ENCODE measurements at regions not wholly inside any gene's neighbourhood (a gene's known extent, or its start where the extent isn't known, plus 50 kb on each side); places are given as distances from the start of the nearest gene placed in this dataset.
"Not testable (repeated sequence)": the region's sequence is repeated elsewhere in the genome, so short reads cannot be mapped to it uniquely, and the experiment has no call there.

- H4K20me1 ChIP-seq (ENCODE audit: insufficient read depth, low read length); H2AFZ ChIP-seq (ENCODE audit: low read depth, low read length); H3K4me2 ChIP-seq (ENCODE audit: low read length); H3K9ac ChIP-seq (ENCODE audit: low read length); H3K36me3 ChIP-seq (replicated peaks; ENCODE audit: low read depth, low read length); H3K79me2 ChIP-seq (ENCODE audit: low read length); H3K4me3 ChIP-seq (ENCODE audit: low read length); H3K4me1 ChIP-seq (ENCODE audit: low read length); H3K27me3 ChIP-seq (ENCODE audit: low read depth, low read length); H3K9me3 ChIP-seq (ENCODE audit: insufficient read depth, low read length); H3K27ac ChIP-seq (ENCODE audit: low read length): not testable (repeated sequence)
Observed at GRCh38 chr2:91573018-91573417, 2881.5 kb downstream of the RPIA start.

GRCh38 chr2:91573755-91574154, 2882.3 kb downstream of the RPIA start:
- H2AFZ ChIP-seq (ENCODE audit: low read depth, low read length); H3K4me2 ChIP-seq (ENCODE audit: low read length); H4K20me1 ChIP-seq (ENCODE audit: insufficient read depth, low read length); H3K79me2 ChIP-seq (ENCODE audit: low read length); H3K4me1 ChIP-seq (ENCODE audit: low read length); H3K4me3 ChIP-seq (ENCODE audit: low read length); H3K9ac ChIP-seq (ENCODE audit: low read length); H3K27me3 ChIP-seq (ENCODE audit: low read depth, low read length); H3K36me3 ChIP-seq (replicated peaks; ENCODE audit: low read depth, low read length); H3K9me3 ChIP-seq (ENCODE audit: insufficient read depth, low read length); H3K27ac ChIP-seq (ENCODE audit: low read length): not testable (repeated sequence)

- H3K4me2 ChIP-seq (ENCODE audit: low read length); H3K9ac ChIP-seq (ENCODE audit: low read length); H3K27ac ChIP-seq (ENCODE audit: low read length); H3K79me2 ChIP-seq (ENCODE audit: low read length); H3K4me1 ChIP-seq (ENCODE audit: low read length); H3K9me3 ChIP-seq (ENCODE audit: insufficient read depth, low read length); H3K27me3 ChIP-seq (ENCODE audit: low read depth, low read length); H2AFZ ChIP-seq (ENCODE audit: low read depth, low read length); H4K20me1 ChIP-seq (ENCODE audit: insufficient read depth, low read length); H3K4me3 ChIP-seq (ENCODE audit: low read length); H3K36me3 ChIP-seq (replicated peaks; ENCODE audit: low read depth, low read length): not testable (repeated sequence)
Observed at GRCh38 chr2:91574255-91574654, 2882.8 kb downstream of the RPIA start.

GRCh38 chr2:91575701-91576100, 2884.2 kb downstream of the RPIA start:
- not testable (repeated sequence) for H2AFZ ChIP-seq (ENCODE audit: low read depth, low read length); H3K4me1 ChIP-seq (ENCODE audit: low read length); H3K9me3 ChIP-seq (ENCODE audit: insufficient read depth, low read length); H3K27me3 ChIP-seq (ENCODE audit: low read depth, low read length); H3K79me2 ChIP-seq (ENCODE audit: low read length); H3K4me3 ChIP-seq (ENCODE audit: low read length); H3K9ac ChIP-seq (ENCODE audit: low read length); H3K27ac ChIP-seq (ENCODE audit: low read length); H3K36me3 ChIP-seq (replicated peaks; ENCODE audit: low read depth, low read length); H4K20me1 ChIP-seq (ENCODE audit: insufficient read depth, low read length); H3K4me2 ChIP-seq (ENCODE audit: low read length)

- not testable (repeated sequence) for H3K9me3 ChIP-seq (ENCODE audit: insufficient read depth, low read length); H3K9ac ChIP-seq (ENCODE audit: low read length); H3K27me3 ChIP-seq (ENCODE audit: low read depth, low read length); H3K36me3 ChIP-seq (replicated peaks; ENCODE audit: low read depth, low read length); H3K4me1 ChIP-seq (ENCODE audit: low read length); H3K27ac ChIP-seq (ENCODE audit: low read length); H3K4me3 ChIP-seq (ENCODE audit: low read length); H4K20me1 ChIP-seq (ENCODE audit: insufficient read depth, low read length); H3K4me2 ChIP-seq (ENCODE audit: low read length); H2AFZ ChIP-seq (ENCODE audit: low read depth, low read length); H3K79me2 ChIP-seq (ENCODE audit: low read length)
Observed at GRCh38 chr2:91577406-91577805, 2885.9 kb downstream of the RPIA start.

- not testable (repeated sequence) for H3K4me2 ChIP-seq (ENCODE audit: low read length); H3K27me3 ChIP-seq (ENCODE audit: low read depth, low read length); H3K9me3 ChIP-seq (ENCODE audit: insufficient read depth, low read length); H3K4me1 ChIP-seq (ENCODE audit: low read length); H3K4me3 ChIP-seq (ENCODE audit: low read length); H4K20me1 ChIP-seq (ENCODE audit: insufficient read depth, low read length); H3K27ac ChIP-seq (ENCODE audit: low read length); H3K79me2 ChIP-seq (ENCODE audit: low read length); H2AFZ ChIP-seq (ENCODE audit: low read depth, low read length); H3K36me3 ChIP-seq (replicated peaks; ENCODE audit: low read depth, low read length); H3K9ac ChIP-seq (ENCODE audit: low read length)
Observed at GRCh38 chr2:91578678-91579077, 2887.2 kb downstream of the RPIA start.

- not testable (repeated sequence) for H3K79me2 ChIP-seq (ENCODE audit: low read length); H3K9me3 ChIP-seq (ENCODE audit: insufficient read depth, low read length); H2AFZ ChIP-seq (ENCODE audit: low read depth, low read length); H3K27ac ChIP-seq (ENCODE audit: low read length); H3K27me3 ChIP-seq (ENCODE audit: low read depth, low read length); H3K4me3 ChIP-seq (ENCODE audit: low read length); H3K9ac ChIP-seq (ENCODE audit: low read length); H3K36me3 ChIP-seq (replicated peaks; ENCODE audit: low read depth, low read length); H3K4me1 ChIP-seq (ENCODE audit: low read length); H4K20me1 ChIP-seq (ENCODE audit: insufficient read depth, low read length); H3K4me2 ChIP-seq (ENCODE audit: low read length)
Observed at GRCh38 chr2:91579555-91579954, 2888.1 kb downstream of the RPIA start.

- not testable (repeated sequence) for H3K36me3 ChIP-seq (replicated peaks; ENCODE audit: low read depth, low read length); H4K20me1 ChIP-seq (ENCODE audit: insufficient read depth, low read length); H2AFZ ChIP-seq (ENCODE audit: low read depth, low read length); H3K4me2 ChIP-seq (ENCODE audit: low read length); H3K27ac ChIP-seq (ENCODE audit: low read length); H3K4me1 ChIP-seq (ENCODE audit: low read length); H3K4me3 ChIP-seq (ENCODE audit: low read length); H3K9me3 ChIP-seq (ENCODE audit: insufficient read depth, low read length); H3K79me2 ChIP-seq (ENCODE audit: low read length); H3K9ac ChIP-seq (ENCODE audit: low read length); H3K27me3 ChIP-seq (ENCODE audit: low read depth, low read length)
Observed at GRCh38 chr2:91580043-91580442, 2888.6 kb downstream of the RPIA start.

- not testable (repeated sequence) for H2AFZ ChIP-seq (ENCODE audit: low read depth, low read length); H3K9ac ChIP-seq (ENCODE audit: low read length); H3K9me3 ChIP-seq (ENCODE audit: insufficient read depth, low read length); H3K4me3 ChIP-seq (ENCODE audit: low read length); H3K36me3 ChIP-seq (replicated peaks; ENCODE audit: low read depth, low read length); H3K27me3 ChIP-seq (ENCODE audit: low read depth, low read length); H3K79me2 ChIP-seq (ENCODE audit: low read length); H3K27ac ChIP-seq (ENCODE audit: low read length); H4K20me1 ChIP-seq (ENCODE audit: insufficient read depth, low read length); H3K4me2 ChIP-seq (ENCODE audit: low read length); H3K4me1 ChIP-seq (ENCODE audit: low read length)
Observed at GRCh38 chr2:91587098-91587497, 2895.6 kb downstream of the RPIA start.

GRCh38 chr2:91587908-91588535, 2896.5 kb downstream of the RPIA start:
- H4K20me1 ChIP-seq (ENCODE audit: insufficient read depth, low read length); H3K36me3 ChIP-seq (replicated peaks; ENCODE audit: low read depth, low read length); H3K27me3 ChIP-seq (ENCODE audit: low read depth, low read length); H3K4me2 ChIP-seq (ENCODE audit: low read length); H3K9me3 ChIP-seq (ENCODE audit: insufficient read depth, low read length); H3K4me1 ChIP-seq (ENCODE audit: low read length); H3K27ac ChIP-seq (ENCODE audit: low read length); H3K4me3 ChIP-seq (ENCODE audit: low read length); H3K9ac ChIP-seq (ENCODE audit: low read length); H2AFZ ChIP-seq (ENCODE audit: low read depth, low read length); H3K79me2 ChIP-seq (ENCODE audit: low read length): not testable (repeated sequence)

Data from OCI-LY3 (cell line).